Peyer's patch (tissue), 4 donors: ENCODE measurements at regions not wholly inside any gene's neighbourhood (a gene's known extent, or its start where the extent isn't known, plus 50 kb on each side); places are given as distances from the start of the nearest gene placed in this dataset.
A peak's percentile ranks its signal among the peaks of the same experiment; 100 is the strongest.

Experiments used
- CTCF ChIP-seq, 6 experiments: fragments of 450-650 bp in 4 of 6; fragments of 200-600 bp in 2 of 6; sonication (generic) in 1 of 6; IDR thresholded peaks; one replicate each; pipeline ENCODE4 v1.5.1; 2017 to 2019; ENCODE audit warnings: antibody characterized with exemption in 6 of 6, mild to moderate bottlenecking in 3 of 6, moderate library complexity in 1 of 6
- POLR2A ChIP-seq, 2 donors: fragments of 450-650 bp; IDR thresholded peaks; one replicate each; pipeline ENCODE4 v1.5.1; 2017; ENCODE audit warnings: antibody characterized with exemption in 2 of 2, mild to moderate bottlenecking in 2 of 2, moderate library complexity in 2 of 2

GRCh38 chr14:106459971-106460730 is 933.8 kb downstream of the TMEM121 start:
- TF ChIP-seq CTCF (IDR thresholded peaks at IDR 0.05) (peak in 5 of 6 experiments; percentile 22 to 44 (median 33)), POLR2A (IDR thresholded peaks at IDR 0.05) (no peak)
